Suprapubic skin (tissue), 4 donors: ENCODE measurements at regions not wholly inside any gene's neighbourhood (a gene's known extent, or its start where the extent isn't known, plus 50 kb on each side); places are given as distances from the start of the nearest gene placed in this dataset.

Experiments used
- DNase-seq, 2 donors: peaks; one replicate each; pipeline ENCODE4 v3.0.0-alpha.2; 2019; ENCODE audit warnings: low spot score in 2 of 2
- H3K27ac ChIP-seq: fragments of 200-600 bp; sonication (generic); one replicate; pipeline ENCODE4 v1.5.1; 2019
- H3K27me3 ChIP-seq: fragments of 200-600 bp; sonication (generic); one replicate; pipeline ENCODE4 v1.5.1; 2019
- H3K36me3 ChIP-seq: fragments of 200-600 bp; sonication (generic); one replicate; pipeline ENCODE4 v1.5.1; 2019
- H3K4me1 ChIP-seq: fragments of 200-600 bp; sonication (generic); one replicate; pipeline ENCODE4 v1.5.1; 2019
- H3K4me3 ChIP-seq: fragments of 200-600 bp; sonication (generic); one replicate; pipeline ENCODE4 v1.5.1; 2019; ENCODE audit warnings: mild to moderate bottlenecking
- H3K9me3 ChIP-seq: fragments of 200-600 bp; sonication (generic); one replicate; pipeline ENCODE4 v1.5.1; 2019
- CTCF ChIP-seq, 2 donors: fragments of 200-600 bp in 1 of 2; fragments of 450-650 bp in 1 of 2; sonication (generic) in 1 of 2; IDR thresholded peaks; one replicate each; pipeline ENCODE4 v1.5.1; 2016 to 2019; ENCODE audit warnings: antibody characterized with exemption in 2 of 2, mild to moderate bottlenecking in 1 of 2, moderate library complexity in 1 of 2
- EP300 ChIP-seq: sonication (generic); formaldehyde crosslinking; IDR thresholded peaks from one replicate; pipeline ENCODE4 v1.6.1; 2017; ENCODE audit warnings: antibody characterized with exemption
- POLR2A ChIP-seq, 2 donors: fragments of 450-650 bp; IDR thresholded peaks; one replicate each; pipeline ENCODE4 v1.6.1; 2017; ENCODE audit warnings: antibody characterized with exemption in 2 of 2, mild to moderate bottlenecking in 2 of 2, moderate library complexity in 2 of 2
- POLR2AphosphoS5 ChIP-seq, 3 donors: sonication (generic); formaldehyde crosslinking; IDR thresholded peaks; one replicate each; pipeline ENCODE4 v1.6.1; 2017; ENCODE audit warnings: antibody characterized with exemption in 3 of 3
- WGBS: methylation state at CpG from one replicate; pipeline ENCODE4 v1.1.5; 2018; 5-methylcytosine and 5-hydroxymethylcytosine counted together

- no peak for DNase-seq
- peak overlapping the region; percentile 42 for H3K27ac ChIP-seq
- WGBS = 80% methylated on average over 2 of the region's 2 CpGs
- no peaks in the 10 kb centered on the region for H3K36me3 ChIP-seq
- TF ChIP-seq CTCF (IDR thresholded peaks at IDR 0.05) (no peak), EP300 (no peak), POLR2AphosphoS5 (IDR thresholded peaks at IDR 0.05) (no peak), POLR2A (IDR thresholded peaks at IDR 0.05) (no peak)
- H3K4me1 ChIP-seq = peaks cover 14% of the 10 kb centered on the region
- H3K9me3 ChIP-seq = no peaks in the 10 kb centered on the region
- no peak overlapping the region for H3K4me3 ChIP-seq
- H3K27me3 ChIP-seq = no peaks in the 10 kb centered on the region
Observed at GRCh38 chr6:19034986-19035385, 647.8 kb downstream of the RNF144B start.

GRCh38 chr6:19035461-19036195, 648.5 kb downstream of the RNF144B start:
- Histone ChIP-seq H3K4me3 (no peak overlapping the region), H3K9me3 (no peaks in the 10 kb centered on the region), H3K27ac (peak overlapping the region; percentile 28), H3K27me3 (no peaks in the 10 kb centered on the region), H3K4me1 (peaks cover 14% of the 10 kb centered on the region), H3K36me3 (no peaks in the 10 kb centered on the region)
- 56% methylated on average over 7 of the region's 7 CpGs for WGBS
- no peak for TF ChIP-seq CTCF (IDR thresholded peaks at IDR 0.05)
- TF ChIP-seq EP300 = no peak
- TF ChIP-seq POLR2A (IDR thresholded peaks at IDR 0.05) = no peak
- TF ChIP-seq POLR2AphosphoS5 (IDR thresholded peaks at IDR 0.05) = no peak
- no peak for DNase-seq

- 80% methylated on average over 2 of the region's 2 CpGs for WGBS
- no peak for TF ChIP-seq EP300
- TF ChIP-seq CTCF (IDR thresholded peaks at IDR 0.05) = no peak
- TF ChIP-seq POLR2A (IDR thresholded peaks at IDR 0.05) = no peak
- no peak for TF ChIP-seq POLR2AphosphoS5 (IDR thresholded peaks at IDR 0.05)
- H3K9me3 ChIP-seq = no peaks in the 10 kb centered on the region
- no peak for DNase-seq
- H3K36me3 ChIP-seq = no peaks in the 10 kb centered on the region
- H3K4me1 ChIP-seq = peaks cover 14% of the 10 kb centered on the region
- peak overlapping the region; percentile 28 for H3K27ac ChIP-seq
- H3K27me3 ChIP-seq = no peaks in the 10 kb centered on the region
- no peak overlapping the region for H3K4me3 ChIP-seq
Observed at GRCh38 chr6:19036196-19036555, 649.0 kb downstream of the RNF144B start.

GRCh38 chr6:19037607-19038006, 650.5 kb downstream of the RNF144B start:
- no peaks in the 10 kb centered on the region for H3K36me3 ChIP-seq
- peaks cover 9% of the 10 kb centered on the region for H3K4me1 ChIP-seq
- no peaks in the 10 kb centered on the region for H3K9me3 ChIP-seq
- no peak overlapping the region for H3K27ac ChIP-seq
- TF ChIP-seq POLR2AphosphoS5 (IDR thresholded peaks at IDR 0.05) = no peak
- TF ChIP-seq CTCF (IDR thresholded peaks at IDR 0.05) = no peak
- no peak overlapping the region for H3K4me3 ChIP-seq
- no peaks in the 10 kb centered on the region for H3K27me3 ChIP-seq
- WGBS = 93% methylated on average over 4 of the region's 4 CpGs
- DNase-seq = no peak

GRCh38 chr6:19039287-19039686, 652.1 kb downstream of the RNF144B start:
- no peaks in the 10 kb centered on the region for H3K27me3 ChIP-seq
- no peak overlapping the region for H3K27ac ChIP-seq
- TF ChIP-seq EP300 = no peak
- no peak for TF ChIP-seq POLR2A (IDR thresholded peaks at IDR 0.05)
- no peak for TF ChIP-seq POLR2AphosphoS5 (IDR thresholded peaks at IDR 0.05)
- no peak for TF ChIP-seq CTCF (IDR thresholded peaks at IDR 0.05)
- no peaks in the 10 kb centered on the region for H3K9me3 ChIP-seq
- H3K4me3 ChIP-seq = no peak overlapping the region
- no peaks in the 10 kb centered on the region for H3K36me3 ChIP-seq
- H3K4me1 ChIP-seq = peaks cover 4% of the 10 kb centered on the region
- no peak for DNase-seq
